PC-9 (cell line): ENCODE measurements at regions not wholly inside any gene's neighbourhood (a gene's known extent, or its start where the extent isn't known, plus 50 kb on each side); places are given as distances from the start of the nearest gene placed in this dataset.

ENCODE experiments used
- CTCF ChIP-seq: fragments of 200-600 bp; sonication (generic); conservative IDR thresholded peaks from 2 replicates; pipeline ENCODE4 v1.6.1; 2017; ENCODE audit warnings: mixed run types, antibody characterized with exemption, mild to moderate bottlenecking, moderate library complexity
- EZH2 ChIP-seq: fragments of 200-600 bp; sonication (generic); IDR thresholded peaks from 2 replicates; pipeline ENCODE4 v1.8.0; 2017; ENCODE audit warnings: antibody characterized with exemption, low read depth

GRCh38 chr1:221227872-221228337 lies 348.7 kb downstream of the HLX start:
- TF ChIP-seq CTCF (no peak), EZH2 (no peak)
